ENCODE measurements at regions not wholly inside any gene's neighbourhood (a gene's known extent, or its start where the extent isn't known, plus 50 kb on each side); places are given as distances from the start of the nearest gene placed in this dataset.
A peak's percentile ranks its signal among the peaks of the same experiment; 100 is the strongest.
"Not testable (repeated sequence)": the region's sequence is repeated elsewhere in the genome, so short reads cannot be mapped to it uniquely, and the experiment has no call there.

- H3K4me3 ChIP-seq = no peak overlapping the region
- H3K27me3 ChIP-seq = no peaks in the 10 kb centered on the region
- no peak overlapping the region for H3K27ac ChIP-seq
- no peaks in the 10 kb centered on the region for H3K36me3 ChIP-seq
- no peak for DNase-seq (ENCODE audit: low read depth in 1 of 2, low spot score in 1 of 2)
- no peak for TF ChIP-seq CTCF (IDR thresholded peaks at IDR 0.05; ENCODE audit: low read depth, low read length)
- H3K9me3 ChIP-seq (ENCODE audit: low read depth) = no peaks in the 10 kb centered on the region
- no peaks in the 10 kb centered on the region for H3K4me1 ChIP-seq (ENCODE audit: low read depth)
Measured at GRCh38 chr14:52142504-52142903, 73.6 kb upstream of the NID2 start.

GRCh38 chr14:52131640-52132320 lies 62.9 kb upstream of the NID2 start:
- Histone ChIP-seq H3K27me3 (no peaks in the 10 kb centered on the region), H3K27ac (peak overlapping the region; percentile 11), H3K4me3 (no peak overlapping the region), H3K4me1 (ENCODE audit: low read depth) (peaks cover 13% of the 10 kb centered on the region), H3K36me3 (no peaks in the 10 kb centered on the region), H3K9me3 (ENCODE audit: low read depth) (no peaks in the 10 kb centered on the region)
- DNase-seq (ENCODE audit: low read depth in 1 of 2, low spot score in 1 of 2) = peak; percentile 97 to 98
- TF ChIP-seq CTCF (IDR thresholded peaks at IDR 0.05; ENCODE audit: low read depth, low read length) = peak; percentile 71

- Histone ChIP-seq H3K4me3 (no peak overlapping the region), H3K4me1 (ENCODE audit: low read depth) (peaks cover 26% of the 10 kb centered on the region), H3K27me3 (no peaks in the 10 kb centered on the region), H3K27ac (peak overlapping the region; percentile 44), H3K36me3 (no peaks in the 10 kb centered on the region), H3K9me3 (ENCODE audit: low read depth) (no peaks in the 10 kb centered on the region)
- no peak for TF ChIP-seq CTCF (IDR thresholded peaks at IDR 0.05; ENCODE audit: low read depth, low read length)
- peak in 1 of 2 donors; percentile 23 for DNase-seq (ENCODE audit: low read depth in 1 of 2, low spot score in 1 of 2)
Measured at GRCh38 chr14:52129721-52130120, 60.9 kb upstream of the NID2 start.

- Histone ChIP-seq H3K9me3 (ENCODE audit: low read depth) (no peaks in the 10 kb centered on the region), H3K36me3 (no peaks in the 10 kb centered on the region), H3K27ac (peak overlapping the region; percentile 40), H3K4me1 (ENCODE audit: low read depth) (peaks cover 22% of the 10 kb centered on the region), H3K4me3 (no peak overlapping the region), H3K27me3 (no peaks in the 10 kb centered on the region)
- peak in 1 of 2 donors; percentile 39 for DNase-seq (ENCODE audit: low read depth in 1 of 2, low spot score in 1 of 2)
- TF ChIP-seq CTCF (IDR thresholded peaks at IDR 0.05; ENCODE audit: low read depth, low read length) = no peak
Measured at GRCh38 chr14:52125885-52126284, 57.0 kb upstream of the NID2 start.

- TF ChIP-seq CTCF (IDR thresholded peaks at IDR 0.05; ENCODE audit: low read depth, low read length) = peak; percentile 6
- DNase-seq (ENCODE audit: low read depth in 1 of 2, low spot score in 1 of 2) = peak in 1 of 2 donors; percentile 87
- H3K9me3 ChIP-seq (ENCODE audit: low read depth) = no peaks in the 10 kb centered on the region
- no peaks in the 10 kb centered on the region for H3K27me3 ChIP-seq
- H3K4me3 ChIP-seq = no peak overlapping the region
- H3K36me3 ChIP-seq = no peaks in the 10 kb centered on the region
- peaks cover 21% of the 10 kb centered on the region for H3K4me1 ChIP-seq (ENCODE audit: low read depth)
- H3K27ac ChIP-seq = no peak overlapping the region
Measured at GRCh38 chr14:52124791-52125684, 56.2 kb upstream of the NID2 start.

GRCh38 chr14:52122163-52122562 lies 53.3 kb upstream of the NID2 start:
- H3K27me3 ChIP-seq; H3K9me3 ChIP-seq (ENCODE audit: low read depth); H3K4me3 ChIP-seq; H3K27ac ChIP-seq; DNase-seq (ENCODE audit: low read depth in 1 of 2, low spot score in 1 of 2); H3K36me3 ChIP-seq: not testable (repeated sequence)
- H3K4me1 ChIP-seq (ENCODE audit: low read depth) = peaks cover 13% of the 10 kb centered on the region

Data from cardiac muscle cell (in vitro differentiated cells and primary cell).